HG03520 (cell line): ENCODE measurements at regions not wholly inside any gene's neighbourhood (a gene's known extent, or its start where the extent isn't known, plus 50 kb on each side); places are given as distances from the start of the nearest gene placed in this dataset.

Source experiments
- ATAC-seq: cut with Tn5 transposase; IDR thresholded peaks from one replicate; pipeline ENCODE4 v1.9.1; 2021; ENCODE audit warnings: mild to moderate bottlenecking, moderate library complexity; ENCODE audit not compliant: unreplicated experiment

DNA sequence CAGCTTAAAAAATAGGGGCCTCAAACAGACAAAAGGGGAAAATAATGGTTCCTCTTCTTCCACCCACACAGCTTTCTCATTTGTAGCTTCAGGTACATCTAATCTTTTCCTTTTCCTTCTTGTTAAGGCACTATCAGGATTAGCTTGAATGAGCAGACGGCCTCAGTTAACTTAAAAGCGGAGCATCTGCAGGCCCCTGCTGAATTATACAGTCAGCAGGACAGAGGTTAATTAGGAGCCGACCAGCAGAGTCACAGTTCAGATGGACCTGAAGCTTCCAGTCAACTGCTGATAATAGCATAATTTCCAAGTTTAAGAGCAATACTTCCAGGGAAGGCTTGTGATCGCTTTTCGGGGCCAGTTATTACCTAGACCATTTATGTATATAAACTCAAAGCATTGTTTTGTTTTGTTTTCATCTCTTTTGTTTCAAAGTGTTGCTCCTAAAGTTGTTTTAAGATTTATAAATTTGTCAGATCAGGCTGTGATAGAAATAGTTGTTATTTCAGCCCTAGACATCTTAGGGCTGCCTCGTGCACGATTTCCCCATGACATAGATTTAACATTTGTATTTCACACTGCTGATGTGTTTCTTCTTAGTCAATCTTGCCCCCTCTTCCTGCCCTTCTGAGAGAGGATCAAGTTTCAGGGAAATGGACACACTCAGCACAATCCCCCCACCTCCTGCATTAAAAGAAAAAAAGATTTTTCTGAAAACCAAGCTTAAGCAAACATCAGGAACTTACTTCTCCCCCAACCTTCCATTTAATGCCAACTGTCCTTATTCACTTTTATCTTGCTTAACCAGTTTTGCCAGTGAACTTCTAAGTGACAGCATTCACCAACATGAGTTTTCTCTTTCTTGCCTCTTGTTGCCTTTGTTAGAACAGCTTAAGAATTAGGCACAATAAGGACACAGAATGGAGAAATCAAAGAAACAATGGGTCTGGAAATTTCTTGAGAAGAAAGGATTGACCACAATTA lies 449.8 kb downstream of the ARHGEF28 start:
- ATAC-seq: no peak

DNA sequence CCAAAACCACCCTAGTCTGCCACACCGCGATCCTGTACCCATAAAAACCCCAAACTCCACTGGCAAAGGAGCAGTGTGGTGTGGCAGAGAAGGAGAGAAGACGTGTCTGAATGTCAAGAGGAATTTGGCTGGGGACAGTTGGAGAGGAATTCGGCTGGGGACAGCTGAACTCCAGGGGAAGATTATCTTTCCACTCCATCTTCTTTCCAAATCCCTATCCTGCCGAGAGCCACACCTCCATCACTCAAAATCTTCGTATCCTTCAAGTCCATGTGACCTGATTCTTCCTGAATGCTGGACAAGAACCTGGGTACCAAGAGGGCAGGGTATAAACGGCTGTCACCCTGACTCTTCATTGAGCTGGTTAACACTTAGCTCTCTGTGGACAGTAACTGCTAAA lies 448.1 kb downstream of the ARHGEF28 start:
- no peak for ATAC-seq

DNA sequence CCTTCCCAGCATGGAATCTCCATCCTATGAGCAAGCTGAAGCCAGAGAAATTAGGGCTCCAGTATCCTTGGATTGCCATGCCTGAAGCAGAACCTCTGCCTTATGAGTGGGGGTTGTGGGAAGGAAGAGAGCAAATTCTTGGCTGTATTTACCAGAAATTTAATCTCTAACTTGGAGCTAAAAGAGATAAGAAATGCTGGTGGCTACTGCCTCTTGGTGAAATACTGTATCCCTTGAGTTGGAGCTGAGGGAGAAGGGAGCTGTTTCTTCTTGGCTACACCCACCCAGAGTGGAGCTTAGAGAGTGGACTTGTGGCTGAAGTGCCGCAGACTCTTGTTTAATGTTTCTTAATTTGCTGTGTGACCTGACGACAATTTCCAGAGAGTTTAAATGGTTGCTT lies 447.3 kb downstream of the ARHGEF28 start:
- no peak for ATAC-seq

DNA sequence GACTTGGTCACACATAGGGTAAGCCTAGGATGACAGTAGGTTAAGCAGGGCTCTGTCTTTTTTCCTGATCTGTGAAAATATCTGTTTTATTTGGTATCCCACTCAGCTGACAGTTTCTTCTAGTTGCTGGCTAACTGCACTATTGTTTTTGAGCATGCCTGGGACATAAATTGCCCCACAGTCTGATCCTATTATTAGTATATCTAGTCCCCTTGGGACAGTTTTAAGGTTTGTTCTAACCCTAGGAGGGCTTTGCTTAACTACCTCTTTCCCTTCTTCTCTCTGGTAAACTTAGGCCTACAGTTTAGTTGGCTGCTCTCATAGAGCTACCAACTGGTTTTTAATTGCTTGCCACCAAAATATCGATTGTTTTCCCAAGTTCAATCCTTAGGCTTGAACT lies 446.6 kb downstream of the ARHGEF28 start:
- no peak for ATAC-seq

DNA sequence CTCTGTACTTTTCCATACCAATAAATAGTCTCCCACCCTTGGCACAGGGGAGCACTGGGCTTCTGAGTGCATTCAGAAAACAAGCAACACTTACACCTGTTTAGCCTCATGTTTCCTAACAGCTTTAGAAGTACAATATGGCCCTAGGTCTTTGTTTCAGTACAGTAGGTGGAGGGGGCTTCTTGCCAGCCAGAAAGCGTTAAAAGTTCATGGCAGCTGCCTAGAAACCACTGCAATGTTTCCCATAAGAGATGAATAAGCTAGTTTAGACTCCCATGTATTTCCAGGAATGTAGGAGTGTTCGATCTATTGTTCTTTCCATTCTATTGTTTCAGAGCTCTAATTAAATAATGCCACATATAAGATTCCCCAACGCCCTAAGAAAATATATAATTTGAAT lies 444.8 kb downstream of the ARHGEF28 start:
- ATAC-seq: no peak

DNA sequence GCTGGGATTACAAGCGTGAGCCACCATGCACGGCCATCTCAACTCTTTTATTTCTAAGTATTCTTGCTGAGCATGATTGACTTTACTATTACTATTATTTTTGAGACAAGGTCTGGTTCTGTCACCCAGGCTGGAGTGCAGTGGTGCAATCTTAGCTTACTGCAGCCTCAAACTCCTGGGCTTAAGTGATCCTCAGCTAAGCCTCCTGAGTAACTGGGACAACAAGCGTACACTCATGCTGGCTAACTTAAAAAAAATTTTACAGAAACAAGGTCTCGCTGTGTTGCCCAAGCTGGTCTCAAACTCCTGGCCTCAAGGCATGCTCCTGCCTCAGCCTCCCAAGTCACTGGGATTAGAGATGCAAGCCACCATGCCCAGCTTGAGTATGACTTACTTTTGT lies 443.7 kb downstream of the ARHGEF28 start:
- no peak for ATAC-seq

DNA sequence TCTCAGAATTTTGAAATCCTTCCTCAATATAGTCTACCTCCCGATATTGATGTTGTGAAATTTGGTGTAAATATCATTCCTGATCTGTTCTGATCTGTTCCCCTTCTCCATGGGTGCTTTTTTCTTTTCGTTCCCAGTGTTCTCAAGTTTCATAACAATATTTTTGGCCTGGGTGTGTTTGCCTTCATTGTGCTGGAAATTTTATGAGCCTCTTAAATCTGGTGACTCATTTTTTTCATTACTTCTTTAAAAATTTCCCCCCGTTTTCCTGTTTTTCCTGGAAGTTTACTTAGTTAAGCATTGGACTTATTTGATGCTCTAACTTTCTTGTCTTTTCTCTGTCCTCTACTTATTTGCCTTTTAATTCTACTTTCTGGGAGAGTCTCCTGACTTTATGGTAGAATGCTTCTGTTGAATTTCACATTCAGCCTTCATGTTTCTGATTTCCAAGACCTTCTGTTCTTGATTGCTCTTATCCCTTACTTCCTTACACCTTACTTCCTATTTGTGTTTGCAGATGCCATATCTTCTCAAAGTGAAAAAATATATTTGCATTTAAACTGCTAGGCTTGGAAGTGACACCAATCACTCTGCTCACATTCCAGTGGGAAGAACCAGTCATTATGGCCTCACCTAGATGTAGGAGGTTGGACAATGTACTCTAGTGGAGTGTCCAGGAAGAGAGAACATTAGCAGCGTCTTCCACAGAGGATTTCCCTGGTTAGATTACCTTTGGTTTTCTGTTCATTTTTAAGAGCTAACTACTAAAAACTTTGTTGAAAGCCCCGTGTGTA lies 441.9 kb downstream of the ARHGEF28 start:
- no peak for ATAC-seq

DNA sequence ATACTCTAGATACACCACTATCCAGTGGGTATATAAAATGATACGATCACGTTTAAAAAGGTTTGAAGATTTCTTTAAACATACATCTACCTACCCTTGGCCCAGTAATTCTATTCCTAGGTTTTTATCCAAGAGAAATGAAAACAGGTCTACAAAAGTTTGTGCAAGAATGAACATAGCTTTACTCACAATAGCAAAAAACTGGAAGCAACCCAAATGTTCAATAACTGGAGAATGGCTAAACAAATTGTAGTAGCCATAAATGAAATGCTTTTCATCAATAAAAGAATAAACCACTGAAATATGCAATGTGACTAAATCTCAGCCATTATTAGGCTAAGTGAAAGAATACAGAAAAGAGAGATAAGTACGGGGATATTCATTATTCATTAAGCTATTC lies 438.9 kb downstream of the ARHGEF28 start:
- no peak for ATAC-seq

DNA sequence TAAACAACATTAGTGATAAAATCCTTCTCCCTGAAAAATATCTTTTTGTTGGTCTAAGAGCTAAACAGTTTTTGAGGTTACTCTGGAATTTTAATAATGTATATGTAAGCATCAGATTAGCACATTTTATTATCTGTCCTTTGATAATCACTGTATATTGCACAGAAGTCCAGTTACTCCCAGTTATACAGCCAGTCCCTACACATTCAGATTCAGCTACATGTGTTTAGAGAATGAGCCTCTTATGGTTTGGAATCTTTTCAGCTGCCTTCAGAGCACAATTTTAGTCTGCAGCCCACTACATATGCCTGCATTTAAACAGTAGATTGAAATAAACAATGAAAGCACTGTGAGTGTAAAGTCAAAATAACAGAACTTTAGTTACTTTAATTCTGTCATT lies 438.2 kb downstream of the ARHGEF28 start:
- no peak for ATAC-seq

DNA sequence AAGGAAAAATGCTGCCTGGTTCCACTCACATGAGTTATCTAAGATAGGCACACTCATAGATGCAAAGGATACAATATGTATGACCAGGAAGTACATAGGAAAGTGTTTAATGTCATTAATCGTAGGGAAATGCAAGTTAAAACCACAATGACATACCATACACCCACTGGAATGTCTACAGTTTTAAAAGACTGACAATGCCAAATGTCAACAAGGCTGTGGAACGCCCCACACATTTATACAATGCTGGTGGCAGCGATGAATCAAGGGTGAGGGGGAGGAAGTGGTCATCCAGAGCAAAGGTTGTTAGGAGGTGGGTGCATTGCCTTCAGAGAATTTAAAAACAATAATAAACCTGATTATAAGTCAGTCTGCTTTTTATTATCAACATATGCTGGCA lies 437.8 kb downstream of the ARHGEF28 start:
- ATAC-seq: no peak

DNA sequence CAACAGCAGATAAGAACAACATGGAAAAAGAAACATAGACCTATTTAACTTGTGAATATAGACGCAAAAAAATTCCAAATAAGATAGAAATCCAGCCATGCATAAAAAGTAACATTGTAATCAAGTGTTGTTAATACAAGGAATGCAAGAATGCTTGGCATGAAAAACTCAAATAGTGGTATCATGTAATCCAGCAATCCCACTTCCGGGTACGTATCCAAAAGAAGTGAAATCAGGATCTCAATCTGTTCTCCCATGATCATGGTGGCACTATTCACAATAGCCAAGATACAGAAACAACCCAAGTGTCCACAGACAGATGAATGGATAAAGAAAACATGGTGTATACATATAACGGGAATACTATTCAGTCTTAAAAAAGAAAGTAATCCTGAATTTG lies 437.4 kb downstream of the ARHGEF28 start:
- no peak for ATAC-seq

DNA sequence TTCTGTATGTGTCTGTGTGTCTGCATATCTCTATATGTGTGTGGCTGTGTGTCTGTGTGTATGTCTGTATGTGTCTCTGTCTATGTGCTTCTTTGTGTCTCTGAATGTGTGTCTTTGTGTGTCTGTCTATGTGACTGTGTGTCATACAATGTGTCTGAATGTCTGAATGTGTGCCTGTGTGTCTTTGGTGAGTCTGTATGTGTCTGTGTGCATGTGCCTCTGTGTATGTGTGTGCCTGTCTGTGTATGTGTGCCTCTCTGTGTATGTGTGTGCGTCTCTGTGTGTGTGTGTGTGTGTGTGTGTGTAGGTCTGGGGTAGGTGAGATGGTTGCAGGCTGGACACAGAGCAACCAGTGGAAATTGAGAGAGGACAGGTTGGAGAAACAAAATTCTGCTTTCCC lies 435.3 kb downstream of the ARHGEF28 start:
- no peak for ATAC-seq

DNA sequence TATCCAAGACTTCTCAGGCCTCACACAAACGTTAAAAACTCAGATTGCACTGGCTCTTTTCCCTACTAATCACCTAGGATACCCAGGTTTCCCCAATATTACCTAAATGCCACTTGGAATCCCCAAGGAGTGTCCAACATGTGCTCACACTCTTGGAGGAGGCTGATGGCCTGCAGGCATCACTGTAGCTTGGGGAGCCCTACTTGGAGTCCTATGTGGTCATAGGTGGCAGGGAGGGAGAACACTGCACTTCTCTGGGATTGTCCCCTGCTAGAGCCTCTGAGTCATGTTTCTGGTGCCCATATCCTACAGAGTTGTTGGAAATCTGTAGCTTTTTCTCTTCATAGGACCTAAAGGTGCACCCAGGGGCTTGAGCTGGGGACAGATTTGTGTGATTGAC lies 433.7 kb downstream of the ARHGEF28 start:
- no peak for ATAC-seq

DNA sequence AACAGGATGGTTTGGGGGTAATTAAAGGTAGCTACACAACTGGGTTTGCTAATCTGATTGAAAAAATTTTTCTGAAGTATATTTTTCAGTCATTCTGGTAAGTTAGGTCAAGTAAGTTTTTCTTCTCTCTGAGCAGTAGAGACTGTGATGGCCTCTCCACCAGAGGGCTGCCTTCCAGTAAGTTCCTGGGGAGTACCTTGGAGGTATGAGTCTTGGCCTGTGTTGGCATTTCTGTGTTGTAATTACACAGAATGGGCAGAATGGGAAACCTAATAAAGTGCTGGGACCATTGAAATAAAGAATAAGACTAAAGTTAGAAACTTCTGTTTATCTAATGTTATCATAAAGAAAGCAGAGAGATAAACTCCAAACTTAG lies 430.8 kb downstream of the ARHGEF28 start:
- no peak for ATAC-seq

DNA sequence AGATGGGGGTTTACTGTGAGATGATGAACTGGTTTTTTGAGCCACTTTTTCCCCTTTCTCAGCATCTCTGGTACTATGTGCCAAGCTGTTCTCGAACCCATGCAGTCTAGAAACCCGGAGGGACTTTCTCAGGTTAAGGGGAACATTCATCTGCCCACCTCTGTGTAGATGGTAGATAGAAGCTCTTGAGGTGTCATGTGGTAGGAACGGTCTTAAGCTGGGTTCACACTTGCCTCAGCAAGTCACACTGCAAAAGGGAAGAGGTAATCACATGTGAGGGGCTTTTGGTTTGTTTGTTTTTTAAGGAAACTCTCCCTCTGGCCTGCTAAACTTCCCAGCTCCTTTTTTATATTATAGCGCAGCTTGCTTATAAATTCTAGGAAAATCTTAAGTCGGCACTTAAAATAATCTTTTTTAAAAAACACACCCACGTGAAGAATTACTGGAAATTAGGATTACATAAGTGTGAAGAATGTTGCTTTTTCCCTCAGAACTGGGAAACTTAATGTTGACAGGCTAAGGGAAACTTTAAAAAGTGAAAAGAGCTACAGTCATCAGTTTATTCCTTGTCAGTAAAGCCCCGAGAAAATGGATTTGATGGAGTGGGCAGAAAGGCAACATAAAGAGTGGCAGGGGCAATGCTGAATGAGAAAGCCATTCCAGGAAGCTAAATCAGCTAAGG lies 430.3 kb downstream of the ARHGEF28 start:
- ATAC-seq: no peak

DNA sequence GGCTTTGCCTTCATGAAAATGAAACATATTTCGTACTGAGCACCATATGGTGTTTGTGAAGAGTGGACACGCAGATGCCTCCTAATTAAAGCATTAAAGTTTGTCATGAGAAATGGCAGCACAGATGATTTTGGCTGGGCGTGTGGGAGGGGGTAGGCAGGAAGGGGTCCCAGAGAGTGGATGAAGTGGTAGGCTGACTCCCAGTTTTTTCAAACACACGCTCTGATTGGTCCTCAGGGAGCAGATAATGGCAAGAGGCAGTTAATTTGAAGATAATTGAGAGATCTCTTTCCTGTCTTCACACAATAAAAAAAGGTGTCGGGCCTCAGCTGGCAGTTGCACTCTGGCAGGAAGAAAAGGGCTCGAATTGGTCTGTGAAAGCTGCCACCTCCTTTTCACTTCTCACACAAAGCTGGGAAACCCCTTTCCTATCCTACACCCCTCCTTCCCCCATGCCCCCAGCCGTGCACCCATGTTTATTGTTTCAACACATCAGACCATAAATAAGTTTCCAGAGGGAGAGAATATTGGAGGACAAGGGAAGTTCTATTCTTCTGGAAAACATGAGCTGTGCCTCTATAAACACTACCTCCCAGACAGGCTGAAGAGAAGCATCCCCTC lies 429.6 kb downstream of the ARHGEF28 start:
- no peak for ATAC-seq

DNA sequence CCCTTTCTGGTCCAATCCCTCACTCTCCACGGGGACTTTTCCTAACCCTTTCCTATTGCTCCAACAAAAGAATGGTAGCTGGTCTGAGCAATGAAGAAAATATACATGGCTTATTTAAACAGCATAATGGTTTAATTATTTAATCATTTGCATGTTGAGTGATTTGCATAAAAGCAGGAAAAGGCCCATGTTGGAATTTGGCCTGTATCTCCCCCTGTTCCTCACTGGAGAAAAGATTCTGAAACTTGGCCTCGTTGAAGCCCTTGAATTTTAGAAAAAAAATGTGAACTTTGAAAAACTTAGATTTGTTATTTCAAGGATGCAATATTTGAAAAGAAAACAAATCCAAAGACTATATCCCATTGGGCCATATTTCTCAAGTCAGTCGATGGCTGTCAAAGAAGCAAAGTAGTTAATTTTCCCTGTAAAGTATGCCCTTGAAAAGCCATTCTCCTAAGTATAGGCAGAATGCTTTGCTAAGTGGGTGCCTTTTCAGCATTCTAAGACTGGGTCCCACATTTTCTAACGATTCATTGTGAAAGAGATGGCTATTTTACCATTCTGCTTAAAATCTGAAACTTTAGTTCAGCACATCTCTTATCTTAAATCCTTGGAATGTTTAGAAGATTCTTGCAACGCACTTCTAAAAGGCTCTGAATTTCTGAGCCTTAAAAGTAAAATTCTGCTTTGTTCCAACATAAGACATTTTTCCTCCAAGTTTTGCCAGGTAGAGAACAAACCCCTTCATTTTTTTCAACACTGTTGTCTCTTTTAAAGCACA lies 428.8 kb downstream of the ARHGEF28 start:
- no peak for ATAC-seq

DNA sequence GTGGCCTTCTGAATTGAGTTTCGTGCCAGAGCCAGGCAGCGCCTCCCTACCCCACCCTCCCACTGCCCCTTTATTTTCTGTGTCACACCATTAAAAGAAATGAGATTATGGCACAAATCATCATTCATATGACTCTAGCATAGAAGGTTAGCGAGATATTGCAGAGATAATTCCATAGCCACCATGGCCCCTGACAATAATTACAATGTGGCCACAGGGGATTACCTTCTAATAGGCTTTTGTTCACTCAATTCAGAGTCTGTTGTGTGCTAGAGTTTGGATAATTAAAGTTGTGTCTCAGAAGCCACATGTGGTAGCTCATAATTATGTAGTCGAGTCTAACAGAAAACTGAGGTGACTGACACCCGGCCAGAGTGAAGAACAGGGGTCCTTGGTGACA lies 428.1 kb downstream of the ARHGEF28 start:
- no peak for ATAC-seq

DNA sequence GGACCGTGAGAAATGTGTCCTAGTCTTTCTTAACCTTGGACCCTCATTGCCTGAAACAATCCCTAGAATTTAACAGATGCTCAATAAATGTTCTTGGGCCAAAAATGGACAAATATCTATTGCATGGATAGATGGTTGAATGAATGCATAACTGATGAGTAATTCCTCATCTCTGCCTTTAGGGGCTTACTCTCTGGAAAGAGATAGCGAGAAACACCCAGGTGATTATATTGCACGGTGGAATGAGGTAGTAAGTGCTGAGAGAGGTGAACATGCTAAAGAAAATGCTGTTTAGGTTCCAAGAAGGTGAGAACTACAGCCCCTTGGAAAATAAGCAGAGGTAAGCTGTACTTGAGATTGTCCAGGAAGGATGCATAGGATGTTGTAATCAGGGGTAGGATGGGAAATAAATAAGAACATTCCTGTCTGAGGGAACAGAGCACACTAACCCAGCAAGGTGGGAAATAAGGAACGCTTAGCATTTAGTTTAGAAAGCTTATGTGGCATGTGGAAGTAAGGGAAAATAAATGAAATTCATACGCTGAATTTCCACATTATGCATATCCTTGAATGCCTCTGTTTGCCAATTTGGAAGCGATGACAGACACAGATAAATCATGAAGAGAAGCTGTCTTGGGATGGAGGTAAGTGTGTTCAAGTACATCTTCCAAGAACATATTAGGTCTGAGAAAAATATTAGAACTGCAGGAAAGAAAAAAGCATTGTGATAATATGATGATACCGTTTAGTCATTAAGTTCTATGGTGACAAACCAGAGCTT lies 426.6 kb downstream of the ARHGEF28 start:
- no peak for ATAC-seq

DNA sequence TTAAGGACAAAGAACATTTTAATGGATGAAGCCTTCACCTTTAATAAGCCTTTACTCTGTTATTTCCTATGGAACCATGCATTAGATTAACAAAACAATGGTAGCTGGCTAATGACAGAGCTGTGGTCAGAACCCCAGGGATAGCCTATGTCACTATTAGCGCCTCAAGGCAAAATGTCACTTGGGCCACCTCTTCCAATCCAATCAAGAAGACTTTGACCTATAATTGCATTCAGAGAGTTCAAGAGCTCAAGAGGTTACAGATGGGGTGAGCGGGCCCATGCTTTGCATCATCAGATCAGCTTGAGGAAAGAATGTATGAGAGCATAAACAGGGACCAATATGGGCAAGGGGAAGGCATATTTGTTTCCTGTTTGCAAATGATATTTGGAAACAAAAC lies 425.1 kb downstream of the ARHGEF28 start:
- ATAC-seq: no peak
